Upper lobe of left lung (tissue), 6 donors: ENCODE measurements at regions not wholly inside any gene's neighbourhood (a gene's known extent, or its start where the extent isn't known, plus 50 kb on each side); places are given as distances from the start of the nearest gene placed in this dataset.

Source experiments
- ATAC-seq, 2 donors: fragments of 200-7000 bp; cut with Tn5 transposase; one replicate each; pipeline ENCODE4 v1.9.1; 2022; ENCODE audit warnings: mild to moderate bottlenecking in 2 of 2, moderate library complexity in 2 of 2; ENCODE audit not compliant: low FRiP score in 2 of 2
- DNase-seq, 2 donors: peaks; one replicate each; pipeline ENCODE4 v3.0.0-alpha.2; 2019 to 2020
- H3K27ac ChIP-seq, 4 donors: fragments of 200-600 bp; sonication (generic); one replicate each; pipeline ENCODE4 v1.5.1; 2016 to 2019
- H3K27me3 ChIP-seq, 4 donors: fragments of 200-600 bp; sonication (generic); one replicate each; pipeline ENCODE4 v1.5.1; 2017 to 2019
- H3K36me3 ChIP-seq, 4 donors: fragments of 200-600 bp; sonication (generic); one replicate each; pipeline ENCODE4 v1.5.1; 2016 to 2019
- H3K4me1 ChIP-seq, 4 donors: fragments of 200-600 bp; sonication (generic); one replicate each; pipeline ENCODE4 v1.5.1; 2018 to 2019
- H3K4me3 ChIP-seq, 4 donors: fragments of 200-600 bp; sonication (generic); one replicate each; pipeline ENCODE4 v1.5.1; 2017 to 2019; ENCODE audit warnings: mild to moderate bottlenecking in 2 of 4, moderate library complexity in 1 of 4
- H3K9me3 ChIP-seq, 4 donors: fragments of 200-600 bp; sonication (generic); one replicate each; pipeline ENCODE4 v1.5.1; 2018 to 2019
- CTCF ChIP-seq, 6 experiments: fragments of 450-650 bp in 4 of 6; fragments of 200-600 bp in 2 of 6; sonication (generic) in 2 of 6; IDR thresholded peaks; one replicate each; pipeline ENCODE4 v1.5.1; 2016 to 2019; ENCODE audit warnings: antibody characterized with exemption in 6 of 6
- EP300 ChIP-seq, 4 donors: sonication (generic); formaldehyde crosslinking; IDR thresholded peaks; one replicate each; pipeline ENCODE4 v1.5.1; 2017; ENCODE audit warnings: antibody characterized with exemption in 4 of 4, control low read depth in 2 of 4
- POLR2A ChIP-seq, 4 donors: fragments of 450-650 bp; IDR thresholded peaks; one replicate each; pipeline ENCODE4 v1.5.1; 2016 to 2017; ENCODE audit warnings: antibody characterized with exemption in 4 of 4, mild to moderate bottlenecking in 2 of 4
- POLR2AphosphoS5 ChIP-seq, 2 donors: sonication (generic); formaldehyde crosslinking; IDR thresholded peaks; one replicate each; pipeline ENCODE4 v1.5.1; 2017; ENCODE audit warnings: antibody characterized with exemption in 2 of 2
- WGBS, 2 donors: methylation state at CpG; one replicate each; pipeline ENCODE4 v1.1.5; 2017 to 2018; 5-methylcytosine and 5-hydroxymethylcytosine counted together
- donor health status: DM: no; HTN: no; CAD: no; lungs with moderate emphysema.
- donor health status: DM: no; HTN: yes; CAD: no; lungs with severe emphysema.

GRCh38 chr15:69816522-69816921 is 281.2 kb downstream of the TLE3 start:
- no peaks in the 10 kb centered on the region for H3K27me3 ChIP-seq
- H3K4me3 ChIP-seq = no peak overlapping the region
- TF ChIP-seq EP300 (IDR thresholded peaks at IDR 0.05) = no peak
- no peak for TF ChIP-seq CTCF (IDR thresholded peaks at IDR 0.05)
- TF ChIP-seq POLR2A (IDR thresholded peaks at IDR 0.05) = no peak
- no peak for TF ChIP-seq POLR2AphosphoS5 (IDR thresholded peaks at IDR 0.05)
- DNase-seq (no peak), ATAC-seq (no peak)
- H3K9me3 ChIP-seq = no peaks in the 10 kb centered on the region
- H3K4me1 ChIP-seq = no peaks in the 10 kb centered on the region
- no peak overlapping the region for H3K27ac ChIP-seq
- WGBS, 2 donors = 55 to 73% methylated on average over 2 of the region's 2 CpGs
- H3K36me3 ChIP-seq = no peaks in the 10 kb centered on the region

- TF ChIP-seq POLR2AphosphoS5 (IDR thresholded peaks at IDR 0.05) (no peak), POLR2A (IDR thresholded peaks at IDR 0.05) (no peak)
- H3K9me3 ChIP-seq = no peaks in the 10 kb centered on the region
- ATAC-seq = no peak
- H3K36me3 ChIP-seq = no peaks in the 10 kb centered on the region
- no peaks in the 10 kb centered on the region for H3K4me1 ChIP-seq
- no peak for DNase-seq
- H3K27me3 ChIP-seq = no peaks in the 10 kb centered on the region
- WGBS, 2 donors = 82 to 87% methylated on average over 8 of the region's 8 CpGs
- H3K4me3 ChIP-seq = no peak overlapping the region
- H3K27ac ChIP-seq = no peak overlapping the region
Measured at GRCh38 chr15:69818529-69818928, 279.2 kb downstream of the TLE3 start.

- ATAC-seq (no peak), DNase-seq (no peak)
- WGBS, 2 donors = 82 to 90% methylated on average over 2 to 3 of the region's 3 CpGs
- H3K4me1 ChIP-seq = no peaks in the 10 kb centered on the region
- H3K36me3 ChIP-seq = no peaks in the 10 kb centered on the region
- H3K27me3 ChIP-seq = no peaks in the 10 kb centered on the region
- no peak overlapping the region for H3K27ac ChIP-seq
- H3K4me3 ChIP-seq = no peak overlapping the region
- no peak for TF ChIP-seq CTCF (IDR thresholded peaks at IDR 0.05)
- TF ChIP-seq POLR2A (IDR thresholded peaks at IDR 0.05) = no peak
- no peak for TF ChIP-seq POLR2AphosphoS5 (IDR thresholded peaks at IDR 0.05)
- TF ChIP-seq EP300 (IDR thresholded peaks at IDR 0.05) = no peak
- H3K9me3 ChIP-seq = no peaks in the 10 kb centered on the region
Measured at GRCh38 chr15:69819371-69819770, 278.3 kb downstream of the TLE3 start.

GRCh38 chr15:69820819-69821218 is 276.9 kb downstream of the TLE3 start:
- no peak for DNase-seq
- Histone ChIP-seq H3K4me3 (no peak overlapping the region), H3K9me3 (no peaks in the 10 kb centered on the region), H3K4me1 (no peaks in the 10 kb centered on the region), H3K27me3 (no peaks in the 10 kb centered on the region), H3K36me3 (no peaks in the 10 kb centered on the region), H3K27ac (no peak overlapping the region)
- WGBS, 2 donors = 52 to 55% methylated on average over 6 to 7 of the region's 7 CpGs
- peak in 1 of 2 donors; percentile 61 for ATAC-seq
- TF ChIP-seq POLR2AphosphoS5 (IDR thresholded peaks at IDR 0.05) = no peak

- DNase-seq = no peak
- no peaks in the 10 kb centered on the region for H3K4me1 ChIP-seq
- no peak for ATAC-seq
- no peaks in the 10 kb centered on the region for H3K36me3 ChIP-seq
- no peak overlapping the region for H3K27ac ChIP-seq
- WGBS, 2 donors = 69 to 70% methylated on average over 7 to 8 of the region's 8 CpGs
- TF ChIP-seq POLR2A (IDR thresholded peaks at IDR 0.05) = no peak
- TF ChIP-seq EP300 (IDR thresholded peaks at IDR 0.05) = no peak
- TF ChIP-seq CTCF (IDR thresholded peaks at IDR 0.05) = no peak
- TF ChIP-seq POLR2AphosphoS5 (IDR thresholded peaks at IDR 0.05) = no peak
- H3K27me3 ChIP-seq = no peaks in the 10 kb centered on the region
- no peaks in the 10 kb centered on the region for H3K9me3 ChIP-seq
- H3K4me3 ChIP-seq = no peak overlapping the region
Measured at GRCh38 chr15:69823223-69823907, 274.4 kb downstream of the TLE3 start.
